B cell (primary cell): ENCODE measurements at regions not wholly inside any gene's neighbourhood (a gene's known extent, or its start where the extent isn't known, plus 50 kb on each side); places are given as distances from the start of the nearest gene placed in this dataset.

Source experiments
- ATAC-seq: fragments of 200-7000 bp; cut with Tn5 transposase; one replicate; pipeline ENCODE4 v1.10.0; 2021; ENCODE audit warnings: low read depth, mild to moderate bottlenecking, moderate number of reproducible peaks, moderate library complexity
- CTCF ChIA-PET: fragments of 350-600 bp; sonication (Branson Sonifier 250); formaldehyde crosslinking; loops from one replicate; lab custom pipeline; 2021; ENCODE audit warnings: antibody characterized with exemption, inconsistent platforms; lab: Charles Lee
- POLR2A ChIA-PET: fragments of 350-600 bp; sonication (Branson Sonifier 250); formaldehyde crosslinking; loops from one replicate; lab custom pipeline; 2021; ENCODE audit warnings: antibody characterized with exemption; lab: Charles Lee
- DNase-seq: peaks from one replicate; pipeline ENCODE4 v3.0.0; 2013
- H2AFZ ChIP-seq: 2 replicates; pipeline ENCODE4 v1.6.1; 2012; ENCODE audit warnings: mild to moderate bottlenecking, low read depth, low read length; ENCODE audit not compliant: insufficient read depth, poor library complexity, severe bottlenecking
- H3K27ac ChIP-seq, 2 donors: 1 replicate in 1 of 2; 2 replicates in 1 of 2; pipeline ENCODE4 v1.5.1; 2012 to 2013; ENCODE audit warnings: low read length in 2 of 2, mild to moderate bottlenecking in 2 of 2, moderate library complexity in 1 of 2
- H3K27me3 ChIP-seq, 4 experiments: fragments of 200-600 bp in 1 of 4; sonication (generic) in 1 of 4; replicated peaks in 1 of 4; 1 replicate in 2 of 4; 2 replicates in 2 of 4; pipeline versions ENCODE4 v1.6.1 to v1.7.0; 2013 to 2016; ENCODE audit warnings: low read length in 3 of 4, mild to moderate bottlenecking in 2 of 4, mixed read lengths in 1 of 4, moderate library complexity in 1 of 4; ENCODE audit not compliant: insufficient read depth in 4 of 4, control insufficient read depth in 3 of 4; ENCODE audit errors: control extremely low read depth in 1 of 4
- H3K36me3 ChIP-seq, 2 experiments: replicated peaks in 1 of 2; 1 replicate in 1 of 2; 2 replicates in 1 of 2; pipeline versions ENCODE4 v1.6.1 to v1.7.1; 2013; ENCODE audit warnings: low read length in 1 of 2; ENCODE audit not compliant: insufficient read depth in 2 of 2, control insufficient read depth in 1 of 2; ENCODE audit errors: control extremely low read depth in 1 of 2, extremely low read depth in 1 of 2
- H3K4me1 ChIP-seq, 2 donors: fragments of 200-600 bp in 1 of 2; sonication (generic) in 1 of 2; 1 replicate in 1 of 2; 2 replicates in 1 of 2; pipeline versions ENCODE4 v1.5.1 to v1.6.1; 2013 to 2017; ENCODE audit warnings: low read length in 2 of 2; ENCODE audit not compliant: control insufficient read depth in 2 of 2, insufficient read depth in 2 of 2
- H3K4me2 ChIP-seq: replicated peaks from 2 replicates; pipeline ENCODE3; 2012; ENCODE audit warnings: mild to moderate bottlenecking, low read depth, low read length; ENCODE audit not compliant: poor library complexity, severe bottlenecking
- H3K4me3 ChIP-seq, 5 experiments: fragments of 200-600 bp in 1 of 5; sonication (generic) in 1 of 5; 1 replicate in 3 of 5; 2 replicates in 2 of 5; pipeline versions ENCODE4 v1.5.1 to v1.7.0; 2011 to 2016; ENCODE audit warnings: low read length in 4 of 5, mild to moderate bottlenecking in 4 of 5, low read depth in 2 of 5, control low read depth in 1 of 5, moderate library complexity in 1 of 5; ENCODE audit not compliant: insufficient read depth in 1 of 5; ENCODE audit errors: control extremely low read depth in 1 of 5, extremely low read depth in 1 of 5
- H3K79me2 ChIP-seq: fragments of 200-600 bp; sonication (generic); one replicate; pipeline ENCODE4 v1.6.0; 2016; ENCODE audit warnings: low read length; ENCODE audit not compliant: control insufficient read depth, insufficient read depth
- H3K9ac ChIP-seq: fragments of 200-600 bp; sonication (generic); 2 replicates; pipeline ENCODE4 v1.6.1; 2017; ENCODE audit warnings: mild to moderate bottlenecking, low read length, moderate library complexity
- H3K9me3 ChIP-seq, 3 donors: one replicate each; pipeline versions ENCODE4 v1.6.1 to v1.7.1; 2013; ENCODE audit warnings: low read length in 2 of 3; ENCODE audit not compliant: control insufficient read depth in 2 of 3, insufficient read depth in 1 of 3; ENCODE audit errors: control extremely low read depth in 1 of 3
- H4K20me1 ChIP-seq: 2 replicates; pipeline ENCODE4 v1.6.0; 2012; ENCODE audit warnings: mild to moderate bottlenecking, low read length; ENCODE audit not compliant: insufficient read depth, control insufficient read depth, poor library complexity, severe bottlenecking
- H3K27ac Mint-ChIP-seq: one replicate; pipeline ENCODE4 v1.8.0; 2021; ENCODE audit warnings: mixed read lengths
- H3K27me3 Mint-ChIP-seq: one replicate; pipeline ENCODE4 v1.8.0; 2021; ENCODE audit warnings: mixed read lengths
- H3K4me1 Mint-ChIP-seq: one replicate; pipeline ENCODE4 v1.8.0; 2021; ENCODE audit warnings: mixed read lengths
- H3K4me3 Mint-ChIP-seq: one replicate; pipeline ENCODE4 v1.8.0; 2021; ENCODE audit warnings: mixed read lengths
- H3K9me3 Mint-ChIP-seq: one replicate; pipeline ENCODE4 v1.8.0; 2022; ENCODE audit warnings: mixed read lengths; ENCODE audit not compliant: insufficient read depth
- CTCF ChIP-seq: fragments of 200-600 bp; IDR thresholded peaks from one replicate; pipeline ENCODE4 v1.8.0; 2022; ENCODE audit warnings: antibody characterized with exemption, mild to moderate bottlenecking
- EZH2 ChIP-seq: IDR thresholded peaks from 2 replicates; pipeline ENCODE4 v1.6.1; 2012; ENCODE audit warnings: borderline replicate concordance, low read depth, mild to moderate bottlenecking, moderate library complexity, low read length; ENCODE audit not compliant: insufficient read depth, poor library complexity, severe bottlenecking
- WGBS: methylation state at CpG from one replicate; pipeline ENCODE4 v1.1.5; 2013; ENCODE audit warnings: missing lambda C conversion rate; ENCODE audit not compliant: insufficient coverage; 5-methylcytosine and 5-hydroxymethylcytosine counted together
- intact Hi-C: fragments of 100-400 bp; cut with micrococcal nuclease; formaldehyde crosslinking; loops from one replicate; pipeline ENCODE4 v1.10.0; 2022

GRCh38 chr2:150681120-150681804, 193.8 kb upstream of the RND3 start:
- no peaks in the 10 kb centered on the region for H3K36me3 ChIP-seq
- H3K27ac Mint-ChIP-seq: no peak overlapping the region
- POLR2A ChIA-PET: no interaction called here
- no peak overlapping the region for H3K9ac ChIP-seq
- no peak overlapping the region for H2AFZ ChIP-seq
- no peaks in the 10 kb centered on the region for H3K9me3 ChIP-seq
- H3K4me1 Mint-ChIP-seq: no peaks in the 10 kb centered on the region
- ATAC-seq: no peak
- H3K27me3 Mint-ChIP-seq: no peaks in the 10 kb centered on the region
- no peaks in the 10 kb centered on the region for H3K79me2 ChIP-seq
- intact Hi-C loops: no loop called here
- H3K9me3 Mint-ChIP-seq: no peaks in the 10 kb centered on the region
- CTCF ChIA-PET: no interaction called here
- H3K4me2 ChIP-seq: no peak overlapping the region
- H3K27ac ChIP-seq: no peak overlapping the region
- DNase-seq: no peak
- no peaks in the 10 kb centered on the region for H4K20me1 ChIP-seq
- no peaks in the 10 kb centered on the region for H3K27me3 ChIP-seq
- H3K4me3 Mint-ChIP-seq: no peak overlapping the region
- 84% methylated on average over 2 of the region's 2 CpGs for WGBS
- TF ChIP-seq EZH2 (no peak), CTCF (no peak)
- H3K4me3 ChIP-seq: no peak overlapping the region
- no peaks in the 10 kb centered on the region for H3K4me1 ChIP-seq

- DNase-seq: no peak
- Histone ChIP-seq H3K4me2 (no peak overlapping the region), H3K79me2 (no peaks in the 10 kb centered on the region), H3K9me3 (no peaks in the 10 kb centered on the region), H3K27me3 (no peaks in the 10 kb centered on the region), H3K36me3 (no peaks in the 10 kb centered on the region), H3K4me3 (no peak overlapping the region), H3K27ac (no peak overlapping the region), H3K9ac (no peak overlapping the region), H4K20me1 (no peaks in the 10 kb centered on the region), H3K4me1 (no peaks in the 10 kb centered on the region), H2AFZ (no peak overlapping the region)
- Mint-ChIP-seq H3K27me3 (no peaks in the 10 kb centered on the region), H3K4me1 (no peaks in the 10 kb centered on the region), H3K9me3 (no peaks in the 10 kb centered on the region), H3K27ac (no peak overlapping the region), H3K4me3 (no peak overlapping the region)
- ChIA-PET POLR2A (no interaction called here), CTCF (no interaction called here)
- no peak for TF ChIP-seq EZH2
- no peak for TF ChIP-seq CTCF
- intact Hi-C loops: no loop called here
- ATAC-seq: no peak
- 90% methylated on average over 2 of the region's 8 CpGs for WGBS
These were observed 192.1 kb upstream of the RND3 start for GRCh38 chr2:150679456-150680120.
